ENCODE measurements at regions not wholly inside any gene's neighbourhood (a gene's known extent, or its start where the extent isn't known, plus 50 kb on each side); places are given as distances from the start of the nearest gene placed in this dataset.

- no peak for DNase-seq
Observed at GRCh38 chr1:38454236-38454635, 405.3 kb downstream of the RRAGC start.

GRCh38 chr1:38452246-38452645 is 405.7 kb upstream of the POU3F1 start:
- DNase-seq: no peak

DNA sequence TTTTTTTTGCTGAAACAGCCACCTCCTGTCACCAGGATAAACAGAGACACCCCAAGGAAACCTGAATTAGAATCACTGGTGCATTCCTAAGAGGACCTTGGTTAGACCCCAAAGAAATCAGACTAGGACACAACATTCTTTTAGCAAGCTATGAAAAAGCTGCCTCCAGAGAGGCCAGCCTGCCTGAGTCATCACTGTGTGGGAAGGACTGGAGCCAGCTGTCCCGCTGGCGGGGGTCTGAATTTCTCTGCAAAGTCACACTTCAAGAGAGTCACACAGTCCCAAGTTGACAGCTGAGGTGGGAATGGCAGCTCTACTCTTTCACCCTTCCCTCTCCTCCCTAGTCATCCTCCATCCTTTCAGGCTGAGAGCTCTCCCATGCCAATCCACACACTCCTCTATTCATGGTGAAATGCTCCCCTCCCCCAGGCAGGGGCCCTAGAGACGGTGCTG is 405.0 kb upstream of the POU3F1 start:
- peak; percentile 99 for DNase-seq

GRCh38 chr1:38448893-38449292 is 402.3 kb upstream of the POU3F1 start:
- no peak for DNase-seq

DNA sequence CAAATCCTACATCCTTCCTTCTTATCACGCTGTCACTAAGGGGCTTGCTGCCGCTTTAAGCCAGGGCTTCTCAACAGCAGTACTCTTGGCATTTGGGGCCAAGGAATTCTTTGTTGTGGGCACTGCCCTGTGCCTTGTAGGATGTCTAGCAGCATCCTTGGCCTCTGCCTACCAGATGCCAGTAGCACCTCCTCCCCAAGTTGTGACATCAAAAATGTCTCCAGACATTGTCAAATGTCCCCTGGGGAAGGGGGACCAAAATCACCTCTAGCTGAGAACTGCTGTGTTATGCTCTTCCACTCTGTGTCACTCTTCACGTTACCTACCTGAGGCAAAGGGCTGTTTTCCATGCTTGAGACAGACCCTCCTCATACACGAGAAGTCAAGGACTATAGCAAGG is 400.3 kb upstream of the POU3F1 start:
- DNase-seq: no peak

- no peak for DNase-seq
Observed at GRCh38 chr1:38444770-38445442, 398.3 kb upstream of the POU3F1 start.

GRCh38 chr1:38444311-38444710 is 397.7 kb upstream of the POU3F1 start:
- no peak for DNase-seq

GRCh38 chr1:38440402-38440801 is 393.8 kb upstream of the POU3F1 start:
- DNase-seq: no peak

GRCh38 chr1:38436749-38437148 is 390.2 kb upstream of the POU3F1 start:
- no peak for DNase-seq

- DNase-seq: no peak
Observed at GRCh38 chr1:38436006-38436405, 389.4 kb upstream of the POU3F1 start.

DNA sequence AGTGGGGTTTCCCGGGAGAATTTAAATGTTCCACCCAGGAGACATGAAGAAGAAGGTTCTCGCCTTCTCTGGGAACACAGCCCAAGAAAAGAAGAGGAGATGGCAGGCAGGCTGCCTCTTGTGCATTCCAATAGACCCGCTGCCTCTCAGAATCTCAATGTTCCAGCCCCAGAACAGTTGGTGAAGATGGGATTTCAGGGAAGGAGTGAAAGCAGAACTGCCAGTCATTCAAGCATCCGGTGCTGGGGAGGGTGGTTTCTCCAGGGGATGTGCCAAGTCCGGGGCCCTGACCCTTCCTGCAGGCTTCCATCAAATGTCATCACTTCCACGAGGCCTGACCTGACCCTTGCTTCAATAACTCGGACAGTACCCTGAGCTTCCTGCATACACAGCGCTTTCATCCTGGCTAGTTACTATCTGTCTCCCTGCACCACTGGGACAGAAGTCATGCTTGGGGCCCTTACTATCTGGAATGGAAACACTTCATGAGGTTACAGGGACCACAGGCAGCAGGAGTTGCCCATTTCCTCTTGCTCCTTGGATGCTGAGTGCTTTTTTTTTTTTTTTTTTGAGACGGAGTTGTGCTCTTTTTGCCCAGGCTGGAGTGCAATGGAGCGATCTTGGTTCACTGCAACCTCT is 386.6 kb upstream of the POU3F1 start:
- no peak for DNase-seq

GRCh38 chr1:38431535-38432376 is 385.2 kb upstream of the POU3F1 start:
- DNase-seq: no peak

GRCh38 chr1:38430949-38431348 is 384.4 kb upstream of the POU3F1 start:
- no peak for DNase-seq

- no peak for DNase-seq
Observed at GRCh38 chr1:38424677-38425076, 378.1 kb upstream of the POU3F1 start.

DNA sequence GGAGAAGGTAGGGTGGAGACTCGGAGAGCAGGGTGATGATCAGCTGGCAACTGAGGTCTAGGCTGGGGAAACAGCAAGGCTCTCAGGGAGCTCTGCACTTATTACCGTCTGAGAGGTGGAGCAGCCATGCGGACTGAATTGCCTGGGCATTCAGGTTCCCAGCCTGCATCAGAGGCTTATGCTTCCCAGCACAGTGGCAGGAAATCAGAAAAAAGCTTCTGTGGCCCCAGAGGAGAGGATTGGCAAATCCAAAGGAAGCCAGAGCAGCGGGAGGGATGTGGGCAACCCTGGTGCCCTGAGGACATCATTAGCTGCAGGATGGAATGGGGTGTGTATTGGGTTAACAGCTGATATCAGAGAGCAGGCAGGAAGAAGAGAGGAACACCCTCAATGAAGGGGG is 374.1 kb upstream of the POU3F1 start:
- no peak for DNase-seq

DNA sequence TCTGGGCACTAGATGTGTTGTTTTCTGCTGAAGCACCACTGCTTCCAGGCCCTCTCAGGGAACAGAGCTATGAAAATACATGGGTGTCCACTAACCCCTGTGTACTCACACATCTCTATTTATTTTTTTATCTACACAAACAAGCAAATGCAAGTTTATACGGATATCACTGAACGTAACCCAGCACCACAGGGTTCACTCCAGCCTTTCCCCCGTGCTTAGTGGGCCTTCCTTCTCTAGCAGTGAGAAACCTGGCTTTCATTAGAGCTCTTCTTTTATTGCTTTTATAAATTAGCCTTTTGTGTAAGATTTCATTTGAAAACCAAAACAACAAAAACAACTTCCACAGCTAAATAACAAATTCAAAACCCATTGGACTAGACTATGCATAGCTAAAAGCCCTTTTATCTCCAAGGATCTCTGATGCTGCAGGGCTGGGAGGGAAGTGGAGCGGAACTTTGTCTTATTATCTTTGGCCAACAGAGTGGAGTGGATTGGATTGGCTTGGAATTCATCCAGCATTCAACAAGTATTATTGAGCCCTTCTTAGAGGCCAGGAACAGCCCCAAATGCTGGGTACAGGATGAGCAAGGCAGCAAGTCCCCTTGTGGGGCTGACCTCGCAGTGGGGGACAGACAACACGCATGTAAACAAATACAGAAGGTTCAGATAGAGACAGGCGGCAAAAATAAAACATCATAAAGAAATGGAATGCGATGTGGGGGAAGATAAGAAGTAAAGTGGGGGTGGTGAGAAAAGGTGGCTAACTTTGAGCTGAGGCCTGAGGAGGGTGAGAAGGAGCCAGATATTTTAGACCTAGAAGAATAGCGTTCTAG is 371.8 kb upstream of the POU3F1 start:
- DNase-seq: no peak

- DNase-seq: no peak
Observed at GRCh38 chr1:38403667-38404066, 357.1 kb upstream of the POU3F1 start.

DNA sequence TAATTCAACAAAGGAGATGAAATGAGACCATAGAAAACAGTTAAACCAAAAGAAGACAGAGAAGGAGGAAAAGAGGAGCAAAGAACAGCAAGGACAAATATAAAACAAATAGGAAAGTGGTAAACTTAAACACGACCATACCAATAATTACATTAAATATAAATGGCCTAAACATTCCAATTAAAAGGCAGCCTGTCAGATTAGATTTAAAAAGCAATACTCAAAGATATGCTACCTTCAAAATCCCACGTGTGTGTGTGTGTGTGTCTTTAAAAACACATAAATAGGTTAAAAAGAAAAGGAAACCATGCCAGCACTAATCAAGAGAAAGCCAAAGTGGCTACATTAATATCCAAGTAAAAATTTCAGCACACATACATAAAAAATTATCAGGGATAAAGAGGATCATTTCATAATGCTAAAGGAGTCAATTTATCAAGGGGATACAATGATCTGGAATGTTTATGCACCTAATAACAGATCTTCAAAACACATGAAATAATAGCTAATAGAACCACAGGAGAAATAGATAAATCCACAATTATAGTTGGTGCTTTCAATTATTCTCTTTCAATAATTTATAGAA is 355.7 kb upstream of the POU3F1 start:
- no peak for DNase-seq

- no peak for DNase-seq
Observed at GRCh38 chr1:38396606-38397005, 350.0 kb upstream of the POU3F1 start.

GRCh38 chr1:38394303-38394702 is 347.7 kb upstream of the POU3F1 start:
- DNase-seq: no peak

GRCh38 chr1:38392861-38393260 is 346.3 kb upstream of the POU3F1 start:
- no peak for DNase-seq

- DNase-seq: no peak
Observed at GRCh38 chr1:38381256-38381655, 334.7 kb upstream of the POU3F1 start.

GRCh38 chr1:38376577-38376976 is 330.0 kb upstream of the POU3F1 start:
- DNase-seq: no peak
